H1 (cell line): ENCODE measurements at regions not wholly inside any gene's neighbourhood (a gene's known extent, or its start where the extent isn't known, plus 50 kb on each side); places are given as distances from the start of the nearest gene placed in this dataset.

ENCODE experiments used
- CTCF ChIA-PET: fragments of 300-600 bp; sonication (Branson Sonifier 250); formaldehyde crosslinking; loops from one replicate; lab custom pipeline; 2021; ENCODE audit not compliant: partially characterized antibody; lab: Charles Lee
- POLR2A ChIA-PET: fragments of 300-600 bp; sonication (Branson Sonifier 250); formaldehyde crosslinking; loops from one replicate; lab custom pipeline; 2021; ENCODE audit warnings: inconsistent platforms; ENCODE audit not compliant: partially characterized antibody; lab: Charles Lee
- DNase-seq, 2 experiments: peaks; one replicate each; pipeline versions ENCODE4 v3.0.0 to v3.0.0-alpha.2; 2010 to 2022; ENCODE audit warnings: low spot score in 2 of 2, low read depth in 1 of 2, mixed read lengths in 1 of 2
- FAIRE-seq: peaks from 2 replicates; lab custom pipeline; 2011; peaks lifted over from hg19 to GRCh38; lab: Jason Lieb, UNC
- H2AFZ ChIP-seq: 2 replicates; pipeline ENCODE4 v1.8.1; 2012; ENCODE audit warnings: low read length, inconsistent platforms
- H2AK5ac ChIP-seq: 2 replicates; pipeline ENCODE4 v1.6.1; 2013; ENCODE audit warnings: low read depth, low read length
- H2BK120ac ChIP-seq: replicated peaks from 2 replicates; pipeline ENCODE3; 2013; ENCODE audit warnings: low read depth, low read length, inconsistent platforms
- H2BK12ac ChIP-seq: 2 replicates; pipeline ENCODE4 v1.6.1; 2013; ENCODE audit warnings: low read depth, low read length
- H2BK15ac ChIP-seq: 2 replicates; pipeline ENCODE4 v1.6.1; 2013; ENCODE audit warnings: low read length
- H2BK20ac ChIP-seq: 2 replicates; pipeline ENCODE4 v1.6.1; 2013; ENCODE audit warnings: low read length
- H2BK5ac ChIP-seq: 2 replicates; pipeline ENCODE4 v1.6.1; 2013; ENCODE audit warnings: low read depth, low read length
- H3K14ac ChIP-seq: 2 replicates; pipeline ENCODE4 v1.6.1; 2013; ENCODE audit warnings: inconsistent platforms; ENCODE audit not compliant: insufficient read length
- H3K18ac ChIP-seq: 2 replicates; pipeline ENCODE4 v1.6.1; 2013; ENCODE audit warnings: low read length; ENCODE audit errors: extremely low read depth
- H3K23ac ChIP-seq: 2 replicates; pipeline ENCODE4 v1.6.1; 2013; ENCODE audit warnings: inconsistent platforms; ENCODE audit not compliant: insufficient read length
- H3K23me2 ChIP-seq: 2 replicates; pipeline ENCODE4 v1.6.1; 2013; ENCODE audit warnings: low read depth, low read length
- H3K27ac ChIP-seq: 2 replicates; pipeline ENCODE4 v1.6.1; 2011; ENCODE audit warnings: low read depth, low read length, inconsistent platforms
- H3K27me3 ChIP-seq, 4 experiments: replicated peaks in 1 of 4; 1 replicate in 1 of 4; 2 replicates in 3 of 4; pipeline versions ENCODE4 v1.6.1 to v1.8.1; 2011 to 2013; ENCODE audit warnings: low read length in 3 of 4, mild to moderate bottlenecking in 3 of 4, inconsistent platforms in 2 of 4, mixed read lengths in 2 of 4, moderate library complexity in 1 of 4; ENCODE audit not compliant: control insufficient read depth in 3 of 4, insufficient read depth in 3 of 4; ENCODE audit errors: extremely low read depth in 1 of 4
- H3K36me3 ChIP-seq, 4 experiments: 2 replicates each; pipeline versions ENCODE4 v1.6.1 to v1.8.1; 2011 to 2013; ENCODE audit warnings: mild to moderate bottlenecking in 4 of 4, low read length in 3 of 4, moderate library complexity in 2 of 4, control low read depth in 1 of 4, inconsistent platforms in 1 of 4; ENCODE audit not compliant: insufficient read depth in 4 of 4, control insufficient read depth in 2 of 4
- H3K4ac ChIP-seq: replicated peaks from 2 replicates; pipeline ENCODE3; 2013; ENCODE audit warnings: low read length, low read depth, mixed read lengths, inconsistent platforms; ENCODE audit not compliant: insufficient read length
- H3K4me1 ChIP-seq, 4 experiments: replicated peaks in 1 of 4; 1 replicate in 1 of 4; 2 replicates in 3 of 4; pipeline versions ENCODE4 v1.6.1 to v1.8.1; 2011 to 2013; ENCODE audit warnings: low read length in 3 of 4, inconsistent platforms in 2 of 4, mixed read lengths in 1 of 4; ENCODE audit not compliant: insufficient read depth in 4 of 4, control insufficient read depth in 3 of 4
- H3K4me2 ChIP-seq, 2 experiments: 2 replicates each; pipeline versions ENCODE4 v1.6.1 to v1.8.1; 2011 to 2013; ENCODE audit warnings: low read depth in 2 of 2, low read length in 2 of 2, control low read depth in 1 of 2, inconsistent platforms in 1 of 2, mild to moderate bottlenecking in 1 of 2; ENCODE audit not compliant: insufficient read depth in 1 of 2
- H3K4me3 ChIP-seq, 4 experiments: fragments of 200-600, 300-600 bp in 1 of 4; sonication (generic), shearing (Covaris generic), sonication (Bioruptor Twin) in 1 of 4; 2 replicates each; pipeline versions ENCODE4 v1.5.1 to v1.8.1; 2011 to 2016; ENCODE audit warnings: low read length in 4 of 4, low read depth in 3 of 4, control low read depth in 2 of 4, inconsistent platforms in 2 of 4, mild to moderate bottlenecking in 2 of 4, mixed read lengths in 1 of 4, moderate library complexity in 1 of 4; ENCODE audit not compliant: insufficient read depth in 2 of 4; ENCODE audit errors: extremely low read depth in 1 of 4
- H3K56ac ChIP-seq: replicated peaks from 2 replicates; pipeline ENCODE3; 2013; ENCODE audit warnings: low read depth, mild to moderate bottlenecking, mixed read lengths, low read length, inconsistent platforms; ENCODE audit not compliant: insufficient read length
- H3K79me1 ChIP-seq: 2 replicates; pipeline ENCODE4 v1.6.1; 2013; ENCODE audit warnings: low read depth, low read length, control low read depth
- H3K79me2 ChIP-seq, 2 experiments: 2 replicates each; pipeline versions ENCODE4 v1.6.1 to v1.8.1; 2012 to 2013; ENCODE audit warnings: low read length in 2 of 2, mild to moderate bottlenecking in 2 of 2, inconsistent platforms in 1 of 2; ENCODE audit not compliant: insufficient read depth in 2 of 2, control insufficient read depth in 1 of 2
- H3K9ac ChIP-seq, 4 experiments: replicated peaks in 1 of 4; 1 replicate in 1 of 4; 2 replicates in 3 of 4; pipeline versions ENCODE4 v1.6.1 to v1.8.1; 2011 to 2013; ENCODE audit warnings: low read depth in 3 of 4, low read length in 3 of 4, control low read depth in 2 of 4, mild to moderate bottlenecking in 2 of 4, moderate library complexity in 2 of 4, inconsistent platforms in 1 of 4; ENCODE audit errors: extremely low read depth in 1 of 4
- H3K9me3 ChIP-seq, 2 experiments: 2 replicates each; pipeline versions ENCODE4 v1.6.1 to v1.8.1; 2012 to 2013; ENCODE audit warnings: mild to moderate bottlenecking in 2 of 2, moderate library complexity in 2 of 2, control low read depth in 1 of 2, inconsistent platforms in 1 of 2, low read depth in 1 of 2, low read length in 1 of 2, mixed read lengths in 1 of 2; ENCODE audit not compliant: insufficient read depth in 2 of 2
- H4K20me1 ChIP-seq, 2 experiments: replicated peaks in 1 of 2; 2 replicates each; pipeline versions ENCODE3 to v1.8.1; 2011 to 2013; ENCODE audit warnings: inconsistent platforms in 2 of 2, low read length in 2 of 2, mild to moderate bottlenecking in 1 of 2; ENCODE audit not compliant: insufficient read depth in 2 of 2, control insufficient read depth in 1 of 2
- H4K5ac ChIP-seq: 2 replicates; pipeline ENCODE4 v1.6.1; 2013; ENCODE audit warnings: low read length, low read depth, mixed read lengths, inconsistent platforms; ENCODE audit not compliant: insufficient read length
- H4K8ac ChIP-seq: 2 replicates; pipeline ENCODE4 v1.8.0; 2013; ENCODE audit warnings: mild to moderate bottlenecking, moderate library complexity, low read length, inconsistent platforms; ENCODE audit not compliant: insufficient read depth; ENCODE audit errors: extremely low read depth
- H4K91ac ChIP-seq: replicated peaks from 2 replicates; pipeline ENCODE3; 2013; ENCODE audit warnings: low read length, mixed read lengths, inconsistent platforms; ENCODE audit not compliant: insufficient read length
- ATF3 ChIP-seq: IDR thresholded peaks from 2 replicates; pipeline ENCODE4 v1.6.1; 2011; ENCODE audit warnings: low read depth, mild to moderate bottlenecking, low read length; ENCODE audit not compliant: insufficient read depth
- CBX5 ChIP-seq: fragments of 300-800, 300-1000 bp; sonication (generic); IDR thresholded peaks from 2 replicates; pipeline ENCODE4 v1.7.1; 2016; ENCODE audit warnings: antibody characterized with exemption, low read length, low read depth
- E2F6 ChIP-seq: IDR thresholded peaks from 2 replicates; pipeline ENCODE4 v1.6.1; 2012; ENCODE audit warnings: inconsistent platforms
- KDM5A ChIP-seq: fragments of 200-600 bp; IDR thresholded peaks from 2 replicates; pipeline ENCODE4 v1.7.1; 2012; ENCODE audit warnings: mild to moderate bottlenecking, low read length, inconsistent platforms, mixed read lengths
- MAFK ChIP-seq: IDR thresholded peaks from 2 replicates; pipeline ENCODE4 v1.6.1; 2012; ENCODE audit warnings: low read depth, mild to moderate bottlenecking, improper control_type of control experiment, low read length
- POLR2AphosphoS5 ChIP-seq: IDR thresholded peaks from 2 replicates; pipeline ENCODE4 v1.6.1; 2011; ENCODE audit warnings: low read depth, low read length
- RXRA ChIP-seq: IDR thresholded peaks from 2 replicates; pipeline ENCODE4 v1.6.1; 2011; ENCODE audit warnings: low read depth, mild to moderate bottlenecking, low read length, moderate library complexity; ENCODE audit not compliant: insufficient read depth
- TAF1 ChIP-seq: IDR thresholded peaks from 2 replicates; pipeline ENCODE4 v1.6.1; 2011; ENCODE audit warnings: mild to moderate bottlenecking, low read depth, low read length
- WGBS, 2 experiments: shearing (Covaris generic) in 1 of 2; methylation state at CpG; one replicate each; pipeline versions ENCODE4 v1.1.6 to v1.1.7; 2013 to 2015; ENCODE audit warnings: low lambda C conversion rate in 2 of 2, mixed read lengths in 2 of 2, inconsistent platforms in 1 of 2, low coverage in 1 of 2, missing lambda C conversion rate in 1 of 2; ENCODE audit not compliant: insufficient replicate concordance in 2 of 2, insufficient coverage in 1 of 2, insufficient read length in 1 of 2; ENCODE audit errors: extremely low coverage in 1 of 2, missing lambda C conversion rate in 1 of 2; 5-methylcytosine and 5-hydroxymethylcytosine counted together

- H4K8ac ChIP-seq = no peak overlapping the region
- FAIRE-seq = no peak
- CTCF ChIA-PET = interaction anchor here (0.5 to 3.0 kb wide), 4 partner anchors 9 to 285 kb away, joined by 3 to 19 read pairs (median 4); no protein-coding TSS in a partner anchor
These were observed 66.0 kb downstream of the OLIG1 start for GRCh38 chr21:33135925-33136324.

More at GRCh38 chr21:33135925-33136324, 66.0 kb downstream of the OLIG1 start:
- Histone ChIP-seq H3K4me2 (no peak overlapping the region), H3K27ac (no peak overlapping the region), H2AK5ac (no peak overlapping the region), H3K27me3 (peaks cover 0 to 4% (median 0%) of the 10 kb centered on the region in 4 experiments; a peak in 1 of 7 replicates), H2BK5ac (no peak overlapping the region), H3K56ac (no peak overlapping the region), H3K79me1 (no peaks in the 10 kb centered on the region), H3K18ac (no peak overlapping the region), H2AFZ (no peak overlapping the region), H3K23ac (no peak overlapping the region), H3K23me2 (no peaks in the 10 kb centered on the region), H2BK20ac (no peak overlapping the region), H3K4me1 (peaks cover 0 to 11% (median 3%) of the 10 kb centered on the region in 4 experiments; a peak in 4 of 7 replicates), H3K79me2 (no peaks in the 10 kb centered on the region), H4K91ac (no peak overlapping the region), H4K5ac (no peak overlapping the region), H3K4me3 (no peak overlapping the region), H3K4ac (no peak overlapping the region), H3K9ac (no peak overlapping the region), H3K9me3 (no peaks in the 10 kb centered on the region), H2BK12ac (no peak overlapping the region), H3K14ac (no peak overlapping the region), H2BK120ac (no peak overlapping the region), H3K36me3 (no peaks in the 10 kb centered on the region), H4K20me1 (no peaks in the 10 kb centered on the region), H2BK15ac (no peak overlapping the region)
- TF ChIP-seq ATF3 = no peak
- TF ChIP-seq CBX5 = no peak
- TF ChIP-seq MAFK = no peak
- TF ChIP-seq POLR2AphosphoS5 = no peak
- no peak for TF ChIP-seq E2F6
- TF ChIP-seq RXRA = no peak
- no peak for TF ChIP-seq TAF1
- no peak for TF ChIP-seq KDM5A
- WGBS, 2 experiments = 83% methylated on average over 5 of the region's 8 CpGs; no CpG with 5 or more reads in 1 of the 2 experiments
- no peak for DNase-seq
- POLR2A ChIA-PET = no interaction called here
